ENCODE measurements at regions not wholly inside any gene's neighbourhood (a gene's known extent, or its start where the extent isn't known, plus 50 kb on each side); places are given as distances from the start of the nearest gene placed in this dataset.

GRCh38 chr20:60820918-60821317 lies 431.1 kb upstream of the CDH4 start:
- H4K20me1 ChIP-seq (ENCODE audit: insufficient read depth, low read length): no peaks in the 10 kb centered on the region
- H3K4me2 ChIP-seq (ENCODE audit: low read length): no peak overlapping the region
- H3K9me3 ChIP-seq (ENCODE audit: low read length): no peaks in the 10 kb centered on the region
- intact Hi-C loops (cut with micrococcal nuclease; ENCODE audit: unreplicated experiment): no loop called here
- no peak overlapping the region for H3K4me3 ChIP-seq (ENCODE audit: low read depth, low read length, poor library complexity, severe bottlenecking)
- no peak for TF ChIP-seq EZH2phosphoT487 (IDR thresholded peaks at IDR 0.05; ENCODE audit: borderline replicate concordance, low read depth, low read length)
- TF ChIP-seq, protein P1, sequence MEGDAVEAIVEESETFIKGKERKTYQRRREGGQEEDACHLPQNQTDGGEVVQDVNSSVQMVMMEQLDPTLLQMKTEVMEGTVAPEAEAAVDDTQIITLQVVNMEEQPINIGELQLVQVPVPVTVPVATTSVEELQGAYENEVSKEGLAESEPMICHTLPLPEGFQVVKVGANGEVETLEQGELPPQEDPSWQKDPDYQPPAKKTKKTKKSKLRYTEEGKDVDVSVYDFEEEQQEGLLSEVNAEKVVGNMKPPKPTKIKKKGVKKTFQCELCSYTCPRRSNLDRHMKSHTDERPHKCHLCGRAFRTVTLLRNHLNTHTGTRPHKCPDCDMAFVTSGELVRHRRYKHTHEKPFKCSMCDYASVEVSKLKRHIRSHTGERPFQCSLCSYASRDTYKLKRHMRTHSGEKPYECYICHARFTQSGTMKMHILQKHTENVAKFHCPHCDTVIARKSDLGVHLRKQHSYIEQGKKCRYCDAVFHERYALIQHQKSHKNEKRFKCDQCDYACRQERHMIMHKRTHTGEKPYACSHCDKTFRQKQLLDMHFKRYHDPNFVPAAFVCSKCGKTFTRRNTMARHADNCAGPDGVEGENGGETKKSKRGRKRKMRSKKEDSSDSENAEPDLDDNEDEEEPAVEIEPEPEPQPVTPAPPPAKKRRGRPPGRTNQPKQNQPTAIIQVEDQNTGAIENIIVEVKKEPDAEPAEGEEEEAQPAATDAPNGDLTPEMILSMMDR (conservative IDR thresholded peaks at IDR 0.05; ENCODE audit: low read length): no peak
- H3K79me2 ChIP-seq (ENCODE audit: insufficient read depth, low read depth, low read length): no peaks in the 10 kb centered on the region
- H3K36me3 ChIP-seq (ENCODE audit: insufficient read depth, low read length): no peaks in the 10 kb centered on the region
- no TSS peak for BruUV-seq (replicated peaks)
- H3K9me2 ChIP-seq (ENCODE audit: insufficient read depth, low read length): no peaks in the 10 kb centered on the region
- no peak overlapping the region for H2AFZ ChIP-seq (ENCODE audit: low read length)
- H3K27ac ChIP-seq (ENCODE audit: low read depth, low read length, poor library complexity, severe bottlenecking): no peak overlapping the region
- no peak for DNase-seq (ENCODE audit: low spot score)
- H3K4me1 ChIP-seq (ENCODE audit: insufficient read depth, low read length, poor library complexity, severe bottlenecking): no peaks in the 10 kb centered on the region
- CTCF ChIA-PET (ENCODE audit: unreplicated experiment): no interaction called here
- POLR2A ChIA-PET: no interaction called here

GRCh38 chr20:60822699-60823607 lies 429.1 kb upstream of the CDH4 start:
- no peaks in the 10 kb centered on the region for H4K20me1 ChIP-seq (ENCODE audit: insufficient read depth, low read length)
- no peak overlapping the region for H3K4me2 ChIP-seq (ENCODE audit: low read length)
- ChIA-PET POLR2A (no interaction called here), CTCF (ENCODE audit: unreplicated experiment) (no interaction called here)
- H3K79me2 ChIP-seq (ENCODE audit: insufficient read depth, low read depth, low read length): no peaks in the 10 kb centered on the region
- DNase-seq (ENCODE audit: low spot score): no peak
- no TSS peak for BruUV-seq (replicated peaks)
- no peaks in the 10 kb centered on the region for H3K36me3 ChIP-seq (ENCODE audit: insufficient read depth, low read length)
- intact Hi-C loops (cut with micrococcal nuclease; ENCODE audit: unreplicated experiment): no loop called here
- H2AFZ ChIP-seq (ENCODE audit: low read length): no peak overlapping the region
- no peak overlapping the region for H3K27ac ChIP-seq (ENCODE audit: low read depth, low read length, poor library complexity, severe bottlenecking)
- H3K4me1 ChIP-seq (ENCODE audit: insufficient read depth, low read length, poor library complexity, severe bottlenecking): no peaks in the 10 kb centered on the region
- TF ChIP-seq, protein P1 (conservative IDR thresholded peaks at IDR 0.05; ENCODE audit: low read length): no peak
- TF ChIP-seq EZH2phosphoT487 (IDR thresholded peaks at IDR 0.05; ENCODE audit: borderline replicate concordance, low read depth, low read length): no peak
- no peaks in the 10 kb centered on the region for H3K9me3 ChIP-seq (ENCODE audit: low read length)
- no peaks in the 10 kb centered on the region for H3K9me2 ChIP-seq (ENCODE audit: insufficient read depth, low read length)
- no peak overlapping the region for H3K4me3 ChIP-seq (ENCODE audit: low read depth, low read length, poor library complexity, severe bottlenecking)

DNA sequence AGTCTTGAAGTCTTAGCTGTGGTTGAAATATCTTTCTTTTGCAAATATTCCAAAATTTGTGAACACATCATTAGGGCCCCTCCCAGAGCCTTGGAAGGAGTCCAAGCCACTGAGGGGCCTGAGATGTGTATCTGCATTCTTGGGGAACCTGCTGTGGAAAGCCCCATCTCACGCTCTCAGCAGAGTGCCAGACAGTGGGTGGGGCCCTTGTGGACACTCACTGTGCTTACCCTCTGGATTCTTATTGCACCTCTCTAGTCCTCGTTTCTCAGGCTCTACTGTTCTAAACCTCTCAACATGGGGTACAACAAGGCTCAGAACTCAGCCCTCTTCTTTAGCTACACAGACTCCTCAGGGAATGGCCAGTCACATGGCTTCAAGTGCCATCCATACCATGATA lies 416.2 kb upstream of the CDH4 start:
- Histone ChIP-seq H2AFZ (ENCODE audit: low read length) (no peak overlapping the region), H3K4me1 (ENCODE audit: insufficient read depth, low read length, poor library complexity, severe bottlenecking) (no peaks in the 10 kb centered on the region), H3K4me3 (ENCODE audit: low read depth, low read length, poor library complexity, severe bottlenecking) (no peak overlapping the region), H3K79me2 (ENCODE audit: insufficient read depth, low read depth, low read length) (no peaks in the 10 kb centered on the region), H3K4me2 (ENCODE audit: low read length) (no peak overlapping the region), H3K36me3 (ENCODE audit: insufficient read depth, low read length) (no peaks in the 10 kb centered on the region), H3K9me3 (ENCODE audit: low read length) (no peaks in the 10 kb centered on the region), H3K27ac (ENCODE audit: low read depth, low read length, poor library complexity, severe bottlenecking) (no peak overlapping the region), H3K9me2 (ENCODE audit: insufficient read depth, low read length) (no peaks in the 10 kb centered on the region), H4K20me1 (ENCODE audit: insufficient read depth, low read length) (no peaks in the 10 kb centered on the region)
- intact Hi-C loops (cut with micrococcal nuclease; ENCODE audit: unreplicated experiment): no loop called here
- no TSS peak for BruUV-seq (replicated peaks)
- CTCF ChIA-PET (ENCODE audit: unreplicated experiment): no interaction called here
- POLR2A ChIA-PET: no interaction called here
- TF ChIP-seq, protein P1 (conservative IDR thresholded peaks at IDR 0.05; ENCODE audit: low read length): no peak
- TF ChIP-seq EZH2phosphoT487 (IDR thresholded peaks at IDR 0.05; ENCODE audit: borderline replicate concordance, low read depth, low read length): no peak
- no peak for DNase-seq (ENCODE audit: low spot score)

All from OCI-LY7 (cell line).